ENCODE measurements at regions not wholly inside any gene's neighbourhood (a gene's known extent, or its start where the extent isn't known, plus 50 kb on each side); places are given as distances from the start of the nearest gene placed in this dataset.
"Not testable (repeated sequence)": the region's sequence is repeated elsewhere in the genome, so short reads cannot be mapped to it uniquely, and the experiment has no call there.

- no peak for DNase-seq
Measured at GRCh38 chr15:66884661-66885237, 180.7 kb upstream of the SMAD3 start.

GRCh38 chr15:66885281-66885915 is 180.0 kb upstream of the SMAD3 start:
- no peak for DNase-seq

GRCh38 chr15:66886241-66886675 is 179.1 kb upstream of the SMAD3 start:
- DNase-seq: no peak

- DNase-seq: no peak
Measured at GRCh38 chr15:66886686-66887273, 178.6 kb upstream of the SMAD3 start.

GRCh38 chr15:66889298-66889697 is 176.1 kb upstream of the SMAD3 start:
- DNase-seq: not testable (repeated sequence)

- DNase-seq: no peak
Measured at GRCh38 chr15:66891776-66892175, 173.6 kb upstream of the SMAD3 start.

GRCh38 chr15:66893294-66893693 is 172.1 kb upstream of the SMAD3 start:
- no peak for DNase-seq

GRCh38 chr15:66894363-66894762 is 171.0 kb upstream of the SMAD3 start:
- DNase-seq: no peak

GRCh38 chr15:66894986-66895780 is 170.2 kb upstream of the SMAD3 start:
- peak; percentile 49 for DNase-seq

GRCh38 chr15:66895794-66896453 is 169.5 kb upstream of the SMAD3 start:
- no peak for DNase-seq

- DNase-seq: no peak
Measured at GRCh38 chr15:66896611-66897010, 168.8 kb upstream of the SMAD3 start.

GRCh38 chr15:66897416-66897815 is 168.0 kb upstream of the SMAD3 start:
- no peak for DNase-seq

- DNase-seq: no peak
Measured at GRCh38 chr15:66897971-66898370, 167.4 kb upstream of the SMAD3 start.

- DNase-seq: no peak
Measured at GRCh38 chr15:66898656-66899386, 166.6 kb upstream of the SMAD3 start.

- DNase-seq: peak; percentile 86
Measured at GRCh38 chr15:66899555-66900350, 165.6 kb upstream of the SMAD3 start.

GRCh38 chr15:66900586-66901310 is 164.7 kb upstream of the SMAD3 start:
- DNase-seq: no peak

- peak; percentile 72 for DNase-seq
Measured at GRCh38 chr15:66901336-66902100, 163.9 kb upstream of the SMAD3 start.

GRCh38 chr15:66905185-66905584 is 160.2 kb upstream of the SMAD3 start:
- no peak for DNase-seq

GRCh38 chr15:66905954-66906353 is 159.4 kb upstream of the SMAD3 start:
- no peak for DNase-seq

Measured in fibroblast of skin of right biceps (primary cell).